ENCODE measurements at regions not wholly inside any gene's neighbourhood (a gene's known extent, or its start where the extent isn't known, plus 50 kb on each side); places are given as distances from the start of the nearest gene placed in this dataset.

GRCh38 chr4:138890891-138891570, 124.5 kb upstream of the NOCT start:
- no peak for DNase-seq (ENCODE audit: low read depth)
- TF ChIP-seq CTCF (conservative IDR thresholded peaks at IDR 0.05; ENCODE audit: low read depth, low read length), result no peak
- no peak overlapping the region for H3K4me3 ChIP-seq (ENCODE audit: low read depth, low read length)

DNA sequence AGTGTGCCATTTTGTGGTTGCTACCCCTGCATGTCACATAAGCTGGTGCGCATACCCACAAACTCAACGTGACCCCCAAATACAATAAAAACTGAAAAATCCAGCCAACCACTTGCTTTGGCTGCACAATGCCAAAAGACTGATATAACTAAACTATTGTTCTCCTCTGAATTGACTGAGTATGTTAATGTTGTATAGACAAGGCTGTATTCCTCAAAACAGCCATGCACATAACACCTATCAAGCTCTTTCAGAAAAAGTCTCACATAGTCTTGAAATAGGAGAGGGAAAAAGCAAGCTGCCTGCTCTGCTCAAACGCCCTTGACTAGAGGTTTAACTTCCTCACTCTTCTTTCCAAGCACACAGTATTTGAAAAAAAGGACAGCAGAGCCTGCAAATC, 126.4 kb upstream of the NOCT start:
- DNase-seq (ENCODE audit: low read depth), result no peak

GRCh38 chr4:138887741-138888140, 127.8 kb upstream of the NOCT start:
- no peak for TF ChIP-seq CTCF (conservative IDR thresholded peaks at IDR 0.05; ENCODE audit: low read depth, low read length)
- no peak for DNase-seq (ENCODE audit: low read depth)
- H3K4me3 ChIP-seq (ENCODE audit: low read depth, low read length), result no peak overlapping the region

More for the DNA sequence above, 126.4 kb upstream of the NOCT start:
- no peak overlapping the region for H3K4me3 ChIP-seq (ENCODE audit: low read depth, low read length)
- no peak for TF ChIP-seq CTCF (conservative IDR thresholded peaks at IDR 0.05; ENCODE audit: low read depth, low read length)

- no peak for DNase-seq (ENCODE audit: low read depth)
- no peak for TF ChIP-seq CTCF (conservative IDR thresholded peaks at IDR 0.05; ENCODE audit: low read depth, low read length)
- H3K4me3 ChIP-seq (ENCODE audit: low read depth, low read length), result no peak overlapping the region
These were observed 128.2 kb upstream of the NOCT start for GRCh38 chr4:138887341-138887740.

DNA sequence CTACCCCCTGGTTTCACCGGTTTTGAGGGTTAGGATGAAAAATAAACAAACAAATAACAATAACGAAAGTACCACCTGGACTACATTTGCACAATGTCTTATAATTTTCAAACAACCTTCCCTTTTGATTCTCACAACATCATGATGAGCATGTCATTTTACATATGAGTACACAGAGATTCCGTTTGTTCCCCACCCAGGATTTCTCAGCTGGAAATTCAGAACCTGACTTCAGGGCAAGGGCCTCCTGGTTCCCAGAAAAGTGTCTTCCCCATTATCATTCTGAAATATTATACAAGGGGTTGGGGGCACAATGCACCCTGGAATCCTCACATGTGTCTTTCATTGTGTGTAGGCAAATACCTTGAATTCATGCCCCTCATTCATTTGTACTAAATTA, 135.8 kb upstream of the NOCT start:
- H3K4me3 ChIP-seq (ENCODE audit: low read depth, low read length), result no peak overlapping the region
- TF ChIP-seq CTCF (conservative IDR thresholded peaks at IDR 0.05; ENCODE audit: low read depth, low read length), result no peak
- DNase-seq (ENCODE audit: low read depth), result no peak

- no peak for TF ChIP-seq CTCF (conservative IDR thresholded peaks at IDR 0.05; ENCODE audit: low read depth, low read length)
- peak; percentile 60 for DNase-seq (ENCODE audit: low read depth)
- no peak overlapping the region for H3K4me3 ChIP-seq (ENCODE audit: low read depth, low read length)
These were observed 139.5 kb upstream of the NOCT start for GRCh38 chr4:138875891-138876608.

GRCh38 chr4:138871555-138871875, 144.1 kb upstream of the NOCT start:
- H3K4me3 ChIP-seq (ENCODE audit: low read depth, low read length), result no peak overlapping the region
- no peak for DNase-seq (ENCODE audit: low read depth)
- no peak for TF ChIP-seq CTCF (conservative IDR thresholded peaks at IDR 0.05; ENCODE audit: low read depth, low read length)

All from epithelial cell of proximal tubule (primary cell).